H7 (cell line): ENCODE measurements at regions not wholly inside any gene's neighbourhood (a gene's known extent, or its start where the extent isn't known, plus 50 kb on each side); places are given as distances from the start of the nearest gene placed in this dataset.
"Not testable (repeated sequence)": the region's sequence is repeated elsewhere in the genome, so short reads cannot be mapped to it uniquely, and the experiment has no call there.

ENCODE experiments used
- DNase-seq: peaks from one replicate; pipeline ENCODE4 v3.0.0; 2012
- H3K27me3 ChIP-seq: 2 replicates; pipeline ENCODE4 v1.6.0; 2011; ENCODE audit warnings: mild to moderate bottlenecking, low read length; ENCODE audit not compliant: control insufficient read depth, insufficient read depth
- H3K36me3 ChIP-seq: replicated peaks from 2 replicates; pipeline ENCODE4 v1.5.1; 2011; ENCODE audit warnings: low read length; ENCODE audit not compliant: control insufficient read depth, insufficient read depth
- H3K4me3 ChIP-seq: 2 replicates; pipeline ENCODE4 v1.5.1; 2011; ENCODE audit warnings: low read depth, mild to moderate bottlenecking, control low read depth, low read length, moderate library complexity; ENCODE audit not compliant: insufficient read depth

- not testable (repeated sequence) for H3K36me3 ChIP-seq, H3K4me3 ChIP-seq, DNase-seq, H3K27me3 ChIP-seq
These were observed 97.3 kb upstream of the ADORA2B start for GRCh38 chr17:15847447-15848229.

DNA sequence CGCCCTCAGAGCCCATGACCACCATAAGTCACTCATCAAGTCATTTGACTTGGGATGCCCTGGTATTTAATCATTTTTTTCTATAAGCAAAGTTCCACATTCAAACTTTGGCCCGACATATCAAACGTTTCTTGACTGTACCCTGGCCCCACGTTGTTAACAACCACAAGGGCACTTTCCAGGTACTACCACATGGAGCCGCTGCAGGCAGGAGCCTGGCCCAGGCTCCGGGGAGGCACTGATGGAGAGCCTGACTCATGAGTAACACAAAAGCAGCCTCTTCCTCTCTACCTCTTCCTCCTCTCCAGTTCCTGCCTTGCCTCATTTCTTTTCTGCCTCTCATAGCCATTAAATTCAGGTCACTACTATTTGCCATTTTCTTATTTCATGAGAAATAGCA is 95.9 kb upstream of the ADORA2B start:
- not testable (repeated sequence) for H3K4me3 ChIP-seq, H3K36me3 ChIP-seq, H3K27me3 ChIP-seq
- peak; percentile 48 for DNase-seq

DNA sequence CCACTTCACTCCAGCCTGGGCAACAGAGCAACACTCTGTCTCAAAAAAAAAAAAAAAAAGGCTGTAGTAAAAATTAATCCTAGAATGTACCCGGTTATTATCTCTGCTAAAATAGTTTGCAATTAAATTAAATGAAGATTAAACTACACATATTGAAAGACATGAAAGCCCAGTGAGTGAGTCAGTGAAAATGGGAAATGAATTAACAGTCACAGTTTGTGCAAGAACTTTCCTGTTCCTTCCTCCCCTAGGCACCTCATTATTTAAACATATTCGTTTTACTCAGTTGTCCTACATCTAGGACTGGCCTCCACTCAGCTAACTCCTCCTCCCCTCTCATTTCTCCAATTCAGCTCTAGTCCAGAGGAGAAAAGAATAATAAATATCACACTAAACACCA is 94.9 kb upstream of the ADORA2B start:
- not testable (repeated sequence) for DNase-seq, H3K27me3 ChIP-seq, H3K4me3 ChIP-seq, H3K36me3 ChIP-seq

GRCh38 chr17:15850687-15851086 is 94.2 kb upstream of the ADORA2B start:
- H3K27me3 ChIP-seq, H3K4me3 ChIP-seq, DNase-seq, H3K36me3 ChIP-seq: not testable (repeated sequence)

- not testable (repeated sequence) for H3K36me3 ChIP-seq, DNase-seq, H3K27me3 ChIP-seq, H3K4me3 ChIP-seq
These were observed 92.1 kb upstream of the ADORA2B start for GRCh38 chr17:15852863-15853262.

GRCh38 chr17:15856191-15856590 is 88.7 kb upstream of the ADORA2B start:
- DNase-seq, H3K36me3 ChIP-seq, H3K27me3 ChIP-seq, H3K4me3 ChIP-seq: not testable (repeated sequence)

GRCh38 chr17:15856745-15857144 is 88.2 kb upstream of the ADORA2B start:
- DNase-seq, H3K36me3 ChIP-seq, H3K27me3 ChIP-seq, H3K4me3 ChIP-seq: not testable (repeated sequence)

GRCh38 chr17:15858082-15858481 is 86.8 kb upstream of the ADORA2B start:
- H3K36me3 ChIP-seq, H3K27me3 ChIP-seq, DNase-seq, H3K4me3 ChIP-seq: not testable (repeated sequence)

GRCh38 chr17:15860774-15861173 is 84.2 kb upstream of the ADORA2B start:
- not testable (repeated sequence) for DNase-seq, H3K36me3 ChIP-seq, H3K4me3 ChIP-seq, H3K27me3 ChIP-seq

- not testable (repeated sequence) for DNase-seq, H3K4me3 ChIP-seq, H3K27me3 ChIP-seq, H3K36me3 ChIP-seq
These were observed 80.9 kb upstream of the ADORA2B start for GRCh38 chr17:15864061-15864460.

- DNase-seq: not testable (repeated sequence)
These were observed 80.5 kb upstream of the ADORA2B start for GRCh38 chr17:15864472-15864871.

DNA sequence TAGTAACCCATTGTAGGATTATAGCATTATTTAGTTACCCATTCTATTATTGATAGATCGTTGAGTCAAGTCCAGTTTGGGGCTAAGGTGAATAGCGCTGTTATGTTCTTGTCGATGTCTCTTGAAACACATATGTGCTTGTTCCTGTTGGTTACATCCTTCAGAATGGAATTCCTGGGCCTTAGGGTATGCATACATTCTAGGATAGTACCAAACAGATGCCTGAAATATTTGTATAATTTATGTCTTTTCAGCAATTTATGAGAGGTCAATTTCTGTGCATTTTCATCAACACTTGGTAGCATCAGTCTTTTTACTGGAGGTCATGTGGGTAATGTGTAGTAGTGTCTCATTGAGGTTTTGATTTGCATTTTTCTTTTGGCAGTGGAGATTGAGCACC is 78.9 kb upstream of the ADORA2B start:
- not testable (repeated sequence) for H3K27me3 ChIP-seq, H3K4me3 ChIP-seq, H3K36me3 ChIP-seq, DNase-seq

More at GRCh38 chr17:15864472-15864871, 80.5 kb upstream of the ADORA2B start:
- not testable (repeated sequence) for H3K36me3 ChIP-seq, H3K4me3 ChIP-seq, H3K27me3 ChIP-seq

- not testable (repeated sequence) for H3K36me3 ChIP-seq
These were observed 77.6 kb upstream of the ADORA2B start for GRCh38 chr17:15867331-15867730.

GRCh38 chr17:15869868-15870267 is 75.1 kb upstream of the ADORA2B start:
- not testable (repeated sequence) for H3K4me3 ChIP-seq, H3K27me3 ChIP-seq, H3K36me3 ChIP-seq, DNase-seq

More at GRCh38 chr17:15867331-15867730, 77.6 kb upstream of the ADORA2B start:
- not testable (repeated sequence) for DNase-seq, H3K4me3 ChIP-seq, H3K27me3 ChIP-seq

DNA sequence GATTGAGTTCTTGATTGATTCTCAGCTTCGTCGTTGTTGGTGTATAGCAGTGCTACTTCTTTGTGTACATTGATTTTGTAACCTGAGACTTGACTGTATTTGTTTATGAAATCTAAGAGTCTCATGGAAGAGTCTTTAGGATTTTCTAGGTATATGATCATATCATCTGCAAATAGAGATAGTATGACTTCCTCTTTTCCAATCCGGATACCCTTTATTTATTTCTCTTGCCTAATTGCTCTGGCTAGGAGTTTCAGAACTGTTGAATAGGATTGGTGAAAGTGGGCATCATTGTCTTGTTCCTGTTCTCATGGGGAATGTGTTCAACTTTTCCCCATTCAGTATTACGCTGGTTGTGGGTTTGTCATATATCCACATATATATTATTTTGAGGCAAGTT is 72.3 kb upstream of the ADORA2B start:
- H3K4me3 ChIP-seq, H3K27me3 ChIP-seq, DNase-seq, H3K36me3 ChIP-seq: not testable (repeated sequence)
